ENCODE measurements at regions not wholly inside any gene's neighbourhood (a gene's known extent, or its start where the extent isn't known, plus 50 kb on each side); places are given as distances from the start of the nearest gene placed in this dataset.
A peak's percentile ranks its signal among the peaks of the same experiment; 100 is the strongest.

GRCh38 chr10:56715262-56715661 is 354.2 kb upstream of the ZWINT start:
- Histone ChIP-seq H3K27ac (no peak overlapping the region), H3K4me1 (no peaks in the 10 kb centered on the region), H3K4me3 (no peak overlapping the region), H3K27me3 (no peaks in the 10 kb centered on the region), H3K4me2 (no peak overlapping the region), H4K20me1 (no peaks in the 10 kb centered on the region), H3K9ac (no peak overlapping the region), H3K36me3 (no peaks in the 10 kb centered on the region), H3K9me3 (no peaks in the 10 kb centered on the region)
- TF ChIP-seq Cebpa-rat (IDR thresholded peaks at IDR 0.05), result no peak

GRCh38 chr10:56698506-56698905 is 337.4 kb upstream of the ZWINT start:
- H3K27me3 ChIP-seq, result no peaks in the 10 kb centered on the region
- no peaks in the 10 kb centered on the region for H3K9me3 ChIP-seq
- no peak overlapping the region for H3K9ac ChIP-seq
- no peaks in the 10 kb centered on the region for H3K36me3 ChIP-seq
- no peak overlapping the region for H3K4me3 ChIP-seq
- H3K4me1 ChIP-seq, result no peaks in the 10 kb centered on the region
- TF ChIP-seq Cebpa-rat (IDR thresholded peaks at IDR 0.05), result peak; percentile 20; the same call in 1 of the 2 replicates
- no peak overlapping the region for H3K27ac ChIP-seq
- no peak overlapping the region for H3K4me2 ChIP-seq
- no peaks in the 10 kb centered on the region for H4K20me1 ChIP-seq

DNA sequence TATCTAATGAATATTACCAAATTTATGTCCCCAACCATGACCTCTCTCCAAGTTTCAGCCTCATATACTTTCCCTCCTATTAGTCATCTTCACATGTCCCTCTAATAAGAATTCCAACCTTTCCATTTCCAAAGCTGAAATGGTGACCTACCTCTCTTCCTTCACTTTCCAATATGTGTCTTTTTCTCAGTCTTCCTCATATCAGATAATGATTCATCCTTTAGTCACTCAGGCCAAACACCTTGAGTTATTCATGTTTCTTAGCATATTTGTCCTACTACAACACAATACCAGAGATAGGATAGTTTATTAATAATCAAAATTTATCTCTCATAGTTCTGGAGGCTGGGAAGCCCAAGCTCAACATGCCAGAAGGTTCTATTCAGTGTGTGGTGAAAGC is 318.5 kb upstream of the ZWINT start:
- H3K27ac ChIP-seq, result no peak overlapping the region
- no peaks in the 10 kb centered on the region for H3K36me3 ChIP-seq
- no peaks in the 10 kb centered on the region for H3K4me1 ChIP-seq
- no peaks in the 10 kb centered on the region for H3K9me3 ChIP-seq
- H3K27me3 ChIP-seq, result no peaks in the 10 kb centered on the region
- no peak for TF ChIP-seq Cebpa-rat (IDR thresholded peaks at IDR 0.05)
- no peak overlapping the region for H3K9ac ChIP-seq
- H3K4me3 ChIP-seq, result no peak overlapping the region
- no peak overlapping the region for H3K4me2 ChIP-seq
- no peaks in the 10 kb centered on the region for H4K20me1 ChIP-seq

DNA sequence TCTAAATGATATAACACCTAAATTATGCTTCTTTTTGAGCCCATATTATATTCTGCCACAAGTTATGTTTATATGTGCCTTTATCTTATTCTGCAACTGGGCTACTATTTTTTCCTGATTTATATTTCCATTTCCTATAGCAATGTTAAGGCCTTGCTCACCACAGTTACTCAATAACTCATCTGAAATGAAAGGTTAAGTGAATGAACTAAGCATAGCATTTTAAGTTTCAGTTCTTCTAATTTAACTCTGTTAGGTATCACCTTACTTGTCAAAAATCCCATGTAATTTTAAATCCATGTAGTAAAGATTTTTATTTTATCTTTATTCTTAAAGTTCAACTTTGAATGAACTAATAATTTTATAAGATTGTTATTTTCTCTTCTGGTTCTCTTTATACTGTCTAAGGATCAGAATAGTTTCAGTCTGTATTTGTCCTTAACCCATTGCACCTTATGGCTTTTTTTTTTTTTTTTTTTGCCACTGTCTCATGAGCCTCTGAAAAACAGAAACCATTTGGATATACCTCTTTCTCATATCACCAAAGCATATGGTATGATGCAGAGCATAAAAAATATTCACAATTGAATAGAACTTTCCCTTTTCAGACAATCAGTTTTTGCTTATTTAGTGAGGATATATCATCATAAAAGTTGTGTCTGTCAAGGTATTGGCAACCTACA is 301.8 kb upstream of the ZWINT start:
- Histone ChIP-seq H3K9ac (no peak overlapping the region), H3K36me3 (no peaks in the 10 kb centered on the region), H3K4me2 (no peak overlapping the region), H3K9me3 (no peaks in the 10 kb centered on the region), H4K20me1 (no peaks in the 10 kb centered on the region), H3K4me3 (no peak overlapping the region), H3K27me3 (no peaks in the 10 kb centered on the region), H3K27ac (no peak overlapping the region), H3K4me1 (no peaks in the 10 kb centered on the region; the same call in 1 of the 2 replicates)
- TF ChIP-seq Cebpa-rat (IDR thresholded peaks at IDR 0.05), result no peak

- TF ChIP-seq Cebpa-rat (IDR thresholded peaks at IDR 0.05), result no peak
- peaks cover 8% of the 10 kb centered on the region for H3K9me3 ChIP-seq
- H3K27ac ChIP-seq, result no peak overlapping the region
- H3K36me3 ChIP-seq, result no peaks in the 10 kb centered on the region
- H4K20me1 ChIP-seq, result no peaks in the 10 kb centered on the region
- no peak overlapping the region for H3K4me3 ChIP-seq
- no peak overlapping the region for H3K4me2 ChIP-seq
- no peak overlapping the region for H3K9ac ChIP-seq
- H3K27me3 ChIP-seq, result no peaks in the 10 kb centered on the region
- no peaks in the 10 kb centered on the region for H3K4me1 ChIP-seq
Observed at GRCh38 chr10:56653289-56653688, 292.2 kb upstream of the ZWINT start.

- Histone ChIP-seq H3K9me3 (no peaks in the 10 kb centered on the region), H3K4me2 (no peak overlapping the region), H3K27me3 (no peaks in the 10 kb centered on the region), H3K27ac (no peak overlapping the region), H3K4me3 (no peak overlapping the region), H4K20me1 (no peaks in the 10 kb centered on the region), H3K9ac (no peak overlapping the region), H3K4me1 (no peaks in the 10 kb centered on the region), H3K36me3 (no peaks in the 10 kb centered on the region)
- no peak for TF ChIP-seq Cebpa-rat (IDR thresholded peaks at IDR 0.05)
Observed at GRCh38 chr10:56646329-56647111, 285.5 kb upstream of the ZWINT start.

GRCh38 chr10:56633876-56634452 is 272.9 kb upstream of the ZWINT start:
- no peaks in the 10 kb centered on the region for H4K20me1 ChIP-seq
- H3K27me3 ChIP-seq, result no peaks in the 10 kb centered on the region
- no peaks in the 10 kb centered on the region for H3K36me3 ChIP-seq
- H3K9ac ChIP-seq, result no peak overlapping the region
- H3K4me2 ChIP-seq, result no peak overlapping the region
- no peak overlapping the region for H3K27ac ChIP-seq
- no peak overlapping the region for H3K4me3 ChIP-seq
- no peaks in the 10 kb centered on the region for H3K9me3 ChIP-seq
- H3K4me1 ChIP-seq, result no peaks in the 10 kb centered on the region
- TF ChIP-seq Cebpa-rat (IDR thresholded peaks at IDR 0.05), result no peak

GRCh38 chr10:56632537-56632936 is 271.5 kb upstream of the ZWINT start:
- H4K20me1 ChIP-seq, result no peaks in the 10 kb centered on the region
- H3K36me3 ChIP-seq, result no peaks in the 10 kb centered on the region
- no peak for TF ChIP-seq Cebpa-rat (IDR thresholded peaks at IDR 0.05)
- no peak overlapping the region for H3K4me2 ChIP-seq
- no peak overlapping the region for H3K27ac ChIP-seq
- no peaks in the 10 kb centered on the region for H3K27me3 ChIP-seq
- H3K4me1 ChIP-seq, result no peaks in the 10 kb centered on the region
- no peaks in the 10 kb centered on the region for H3K9me3 ChIP-seq
- no peak overlapping the region for H3K4me3 ChIP-seq
- H3K9ac ChIP-seq, result no peak overlapping the region

DNA sequence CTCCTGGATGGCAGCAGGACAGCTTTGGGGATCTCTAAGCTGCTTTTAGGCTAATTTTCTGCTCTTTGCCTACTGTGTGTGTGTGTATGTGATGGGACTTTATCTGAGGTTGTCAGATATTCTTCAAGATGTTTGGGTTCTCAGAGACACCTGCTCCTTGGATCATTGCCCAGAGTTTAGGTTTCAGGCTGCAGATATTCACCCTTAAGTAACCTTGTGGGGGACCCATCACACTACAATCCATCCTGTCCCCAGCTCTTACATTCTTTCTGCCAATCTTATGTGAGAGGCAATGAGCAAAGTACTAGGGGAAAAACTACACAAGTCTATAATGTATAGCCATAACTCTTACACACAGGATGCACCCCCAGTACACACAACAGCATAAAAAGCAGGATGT is 263.0 kb upstream of the ZWINT start:
- H3K36me3 ChIP-seq, result no peaks in the 10 kb centered on the region
- H3K4me1 ChIP-seq, result peaks cover 5% of the 10 kb centered on the region; the same call in 1 of the 2 replicates
- no peaks in the 10 kb centered on the region for H4K20me1 ChIP-seq
- H3K27ac ChIP-seq, result no peak overlapping the region
- TF ChIP-seq Cebpa-rat (IDR thresholded peaks at IDR 0.05), result no peak
- H3K9ac ChIP-seq, result no peak overlapping the region
- H3K4me3 ChIP-seq, result no peak overlapping the region
- no peaks in the 10 kb centered on the region for H3K9me3 ChIP-seq
- H3K4me2 ChIP-seq, result no peak overlapping the region
- no peaks in the 10 kb centered on the region for H3K27me3 ChIP-seq

DNA sequence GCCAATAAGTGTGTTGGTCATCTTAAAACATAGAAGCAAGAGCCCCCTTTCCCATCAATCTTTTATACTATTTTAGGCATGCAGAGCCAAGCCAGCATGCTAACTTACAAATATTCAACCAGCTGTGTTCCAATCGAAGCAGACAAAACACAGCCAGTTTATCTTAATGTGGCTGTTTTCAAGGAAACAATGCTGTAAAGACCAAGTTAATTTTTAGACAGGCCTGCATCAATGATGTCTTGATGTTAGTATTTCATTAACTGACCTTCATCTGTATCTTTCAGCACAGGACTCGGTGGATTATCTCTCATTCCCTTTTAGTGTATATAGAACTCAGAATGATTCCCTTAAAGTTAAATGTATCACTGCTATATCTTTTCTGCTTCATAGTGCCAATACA is 262.0 kb upstream of the ZWINT start:
- Histone ChIP-seq H3K9ac (peak overlapping the region; percentile 52; the same call in 1 of the 2 replicates), H3K9me3 (no peaks in the 10 kb centered on the region), H3K4me1 (peaks cover 5% of the 10 kb centered on the region; the same call in 1 of the 2 replicates), H3K4me2 (peak overlapping the region; percentile 73), H3K27me3 (no peaks in the 10 kb centered on the region), H3K27ac (peak overlapping the region; percentile 67), H4K20me1 (no peaks in the 10 kb centered on the region), H3K36me3 (no peaks in the 10 kb centered on the region), H3K4me3 (peak overlapping the region; percentile 55; the same call in 1 of the 2 replicates)
- TF ChIP-seq Cebpa-rat (IDR thresholded peaks at IDR 0.05), result no peak

Data from BLaER1 (cell line).